Heart right ventricle (tissue), 16 donors: ENCODE measurements at regions not wholly inside any gene's neighbourhood (a gene's known extent, or its start where the extent isn't known, plus 50 kb on each side); places are given as distances from the start of the nearest gene placed in this dataset.
"Not testable (repeated sequence)": the region's sequence is repeated elsewhere in the genome, so short reads cannot be mapped to it uniquely, and the experiment has no call there.

ENCODE experiments used
- ATAC-seq, 8 donors: fragments of 200-7000 bp; cut with Tn5 transposase; one replicate each; pipeline ENCODE4 v1.9.1; 2020; ENCODE audit warnings: mild to moderate bottlenecking in 8 of 8, moderate library complexity in 8 of 8, moderate number of reproducible peaks in 1 of 8
- DNase-seq, 2 donors: peaks; one replicate each; pipeline ENCODE4 v3.0.0-alpha.2; 2020
- H3K27ac ChIP-seq, 10 donors: fragments of 200-600 bp; sonication (generic) in 2 of 10; one replicate each; pipeline versions ENCODE4 v1.5.0 to v1.8.0; 2020 to 2022; ENCODE audit warnings: mild to moderate bottlenecking in 3 of 10
- H3K27me3 ChIP-seq, 7 donors: fragments of 200-600 bp; one replicate each; pipeline ENCODE4 v1.8.0; 2021 to 2022; ENCODE audit warnings: mild to moderate bottlenecking in 2 of 7
- H3K36me3 ChIP-seq, 9 donors: fragments of 200-600 bp; sonication (generic) in 1 of 9; one replicate each; pipeline versions ENCODE4 v1.5.0 to v1.8.0; 2020 to 2022; ENCODE audit warnings: mild to moderate bottlenecking in 2 of 9
- H3K4me1 ChIP-seq, 9 donors: fragments of 200-600 bp; sonication (generic) in 1 of 9; one replicate each; pipeline versions ENCODE4 v1.5.0 to v1.8.0; 2020 to 2022; ENCODE audit warnings: mild to moderate bottlenecking in 4 of 9
- H3K4me3 ChIP-seq, 10 donors: fragments of 200-600 bp; sonication (generic) in 2 of 10; one replicate each; pipeline versions ENCODE4 v1.5.0 to v1.8.0; 2020 to 2022; ENCODE audit warnings: mild to moderate bottlenecking in 7 of 10, moderate library complexity in 2 of 10
- H3K9me3 ChIP-seq, 11 donors: fragments of 200-600 bp in 10 of 11; sonication (generic) in 2 of 11; one replicate each; pipeline versions ENCODE4 v1.5.0 to v1.8.0; 2013 to 2022; ENCODE audit warnings: mild to moderate bottlenecking in 2 of 11, control low read depth in 1 of 11, moderate library complexity in 1 of 11
- CTCF ChIP-seq, 9 donors: fragments of 200-600 bp; sonication (generic) in 2 of 9; IDR thresholded peaks; one replicate each; pipeline versions ENCODE4 v1.5.0 to v1.8.0; 2021 to 2022; ENCODE audit warnings: antibody characterized with exemption in 9 of 9, mild to moderate bottlenecking in 5 of 9, moderate library complexity in 1 of 9
- WGBS, 2 donors: extraction: QIAGEN DNeasy Blood & Tissue Kit; methylation state at CpG; one replicate each; pipeline ENCODE4 v1.1.7; 2013; ENCODE audit warnings: inconsistent platforms in 1 of 2; 5-methylcytosine and 5-hydroxymethylcytosine counted together
- intact Hi-C, 10 donors: fragments of 100-400 bp; cut with DNase I; formaldehyde crosslinking; loops; one replicate each; pipeline versions ENCODE4 v1.11.1 to v1.14.2; 2022
- donor health status: Arrhythmogenic right ventricular cardiomyopathy.
- donor health status: ischemic (EF 13 %, LVEDD 7.1; RV severe dilation, severe dysfunction).
- donor health status: healthy with polysubstance abuse.
- donor health status: DM: no; HTN: yes; CAD: no.
- donor health status: DM: no; HTN: no; CAD: no.
- donor health status: ischemic (EF 25% LVEDD 6.9; RV normal size, moderate dysfunction).
- donor health status: ischemic (EF 25% LVEDD 5.7; RV mildly dilated, moderate dysfunction).
- donor health status: healthy.
- donor health status: DM: yes; HTN: yes; CAD: no.
- donor health status: Ischemic cardiomyopathy.
- donor health status: ischemic (EF 35%, LVEDD 5.7; RV mildly dilated, moderate dysfunction).
- donor health status: nonischemic (EF 11% LVEDD 7.7; RV severe dilation, severe dysfunction).
- donor health status: DM: yes; HTN: yes; CAD: no.
- donor health status: PGD.
- donor health status: ischemic (EF 29% LVEDD 5.4; RV normal size, mild dysfunction).
- donor health status: nonischemic (EF 23%, LVEDD 6.1; RV moderate dilation, normal function).

DNA sequence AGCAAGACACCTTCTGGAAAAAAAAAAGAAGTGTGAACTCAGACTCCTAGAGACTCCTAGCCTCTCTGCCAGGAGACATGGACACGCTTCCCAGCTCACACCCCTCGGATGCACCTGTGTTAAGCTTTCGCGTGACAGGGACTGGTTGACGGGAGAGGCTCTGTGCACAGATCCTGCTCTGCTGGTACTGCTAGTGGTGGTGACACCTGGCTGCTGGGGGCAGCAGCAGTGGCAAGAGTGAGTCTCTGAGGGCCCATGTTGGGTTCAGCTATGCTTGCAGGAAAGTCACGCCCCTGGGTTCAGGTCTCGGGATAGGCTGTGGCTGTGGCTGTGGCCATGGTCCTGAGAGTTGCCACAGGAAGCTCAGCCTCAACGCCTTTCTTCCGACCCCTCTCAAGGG lies 81.1 kb downstream of the XRCC2 start:
- H3K4me1 ChIP-seq, result no peaks in the 10 kb centered on the region
- H3K27ac ChIP-seq, result no peak overlapping the region
- no peak for DNase-seq
- 70 to 93% methylated on average over 9 of the region's 9 CpGs for WGBS, 2 donors
- H3K36me3 ChIP-seq, result no peaks in the 10 kb centered on the region
- ATAC-seq, result no peak
- TF ChIP-seq CTCF (IDR thresholded peaks at IDR 0.05), result no peak
- intact Hi-C loops, result no loop called here
- H3K4me3 ChIP-seq, result no peak overlapping the region
- H3K9me3 ChIP-seq, result no peaks in the 10 kb centered on the region
- H3K27me3 ChIP-seq, result no peaks in the 10 kb centered on the region

- no peaks in the 10 kb centered on the region for H3K27me3 ChIP-seq
- H3K4me1 ChIP-seq, result no peaks in the 10 kb centered on the region
- DNase-seq (no peak), ATAC-seq (no peak)
- TF ChIP-seq CTCF (IDR thresholded peaks at IDR 0.05), result no peak
- H3K36me3 ChIP-seq, result no peaks in the 10 kb centered on the region
- no peak overlapping the region for H3K4me3 ChIP-seq
- 80 to 84% methylated on average over 4 of the region's 4 CpGs for WGBS, 2 donors
- no peaks in the 10 kb centered on the region for H3K9me3 ChIP-seq
- H3K27ac ChIP-seq, result no peak overlapping the region
- intact Hi-C loops, result no loop called here
These were observed 84.0 kb downstream of the XRCC2 start for GRCh38 chr7:152591976-152592375.

DNA sequence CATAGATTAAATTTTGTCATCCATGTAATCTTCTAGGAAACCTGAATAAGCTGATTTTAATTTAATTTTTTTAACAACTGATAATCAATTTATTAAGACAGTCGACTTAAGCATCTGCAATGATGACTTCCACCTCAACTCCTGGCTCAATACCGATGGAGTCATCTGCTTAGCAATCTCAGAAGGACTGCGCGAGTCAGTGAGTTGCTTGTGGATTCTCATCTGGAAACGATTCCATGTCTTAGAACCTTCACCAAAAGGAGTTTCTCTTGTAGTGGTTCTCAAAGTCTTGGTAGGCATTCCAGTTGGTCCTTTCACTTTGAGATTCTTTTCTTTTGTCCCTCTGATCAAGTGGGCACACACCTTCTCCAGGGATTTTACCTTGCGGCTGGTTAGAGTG lies 85.5 kb downstream of the XRCC2 start:
- H3K4me3 ChIP-seq, result no peak overlapping the region
- ATAC-seq (no peak), DNase-seq (no peak)
- H3K27me3 ChIP-seq, result no peaks in the 10 kb centered on the region
- intact Hi-C loops, result no loop called here
- WGBS, 2 donors, result 92 to 93% methylated on average over 6 of the region's 6 CpGs
- no peak overlapping the region for H3K27ac ChIP-seq
- no peak for TF ChIP-seq CTCF (IDR thresholded peaks at IDR 0.05)
- no peaks in the 10 kb centered on the region for H3K9me3 ChIP-seq
- H3K4me1 ChIP-seq, result no peaks in the 10 kb centered on the region
- no peaks in the 10 kb centered on the region for H3K36me3 ChIP-seq

- not testable (repeated sequence) for DNase-seq
These were observed 86.1 kb downstream of the XRCC2 start for GRCh38 chr7:152589821-152590220.

DNA sequence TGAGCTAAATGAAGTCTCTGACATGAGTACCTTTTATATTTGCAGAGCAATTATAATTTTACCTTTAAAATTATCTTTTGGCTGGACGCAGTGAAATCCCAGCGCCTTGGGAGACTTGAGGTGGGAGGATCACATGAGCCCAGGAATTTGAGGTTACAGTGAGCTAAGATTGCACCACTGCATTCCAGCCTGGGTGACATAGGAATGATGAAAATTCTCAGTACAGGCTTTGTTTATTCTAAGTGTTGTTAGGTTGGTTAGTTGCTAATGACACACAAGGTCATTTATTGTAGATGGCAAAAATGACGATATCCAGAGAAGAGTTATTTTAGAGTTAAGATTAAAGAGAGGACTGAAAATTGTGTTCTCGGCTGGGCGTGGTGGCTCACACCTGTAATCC lies 87.6 kb downstream of the XRCC2 start:
- no peak overlapping the region for H3K27ac ChIP-seq

More at GRCh38 chr7:152589821-152590220, 86.1 kb downstream of the XRCC2 start:
- WGBS, 2 donors, result 94 to 96% methylated on average over 9 of the region's 9 CpGs
- H3K27ac ChIP-seq, H3K27me3 ChIP-seq, H3K4me3 ChIP-seq, intact Hi-C loops, H3K9me3 ChIP-seq, H3K36me3 ChIP-seq, H3K4me1 ChIP-seq, ATAC-seq: not testable (repeated sequence)

More for the DNA sequence above, 87.6 kb downstream of the XRCC2 start:
- intact Hi-C loops, result no loop called here
- Histone ChIP-seq H3K9me3 (peaks cover 0 to 2% (median 0%) of the 10 kb centered on the region in 11 donors), H3K4me3 (no peak overlapping the region), H3K36me3 (no peaks in the 10 kb centered on the region), H3K4me1 (no peaks in the 10 kb centered on the region), H3K27me3 (no peaks in the 10 kb centered on the region)
- ATAC-seq, result peak in 1 of 8 donors; percentile 48
- DNase-seq, result no peak
- 51 to 53% methylated on average over 5 of the region's 5 CpGs for WGBS, 2 donors
- no peak for TF ChIP-seq CTCF (IDR thresholded peaks at IDR 0.05)
